ENCODE measurements at regions not wholly inside any gene's neighbourhood (a gene's known extent, or its start where the extent isn't known, plus 50 kb on each side); places are given as distances from the start of the nearest gene placed in this dataset.
"Not testable (repeated sequence)": the region's sequence is repeated elsewhere in the genome, so short reads cannot be mapped to it uniquely, and the experiment has no call there.

DNA sequence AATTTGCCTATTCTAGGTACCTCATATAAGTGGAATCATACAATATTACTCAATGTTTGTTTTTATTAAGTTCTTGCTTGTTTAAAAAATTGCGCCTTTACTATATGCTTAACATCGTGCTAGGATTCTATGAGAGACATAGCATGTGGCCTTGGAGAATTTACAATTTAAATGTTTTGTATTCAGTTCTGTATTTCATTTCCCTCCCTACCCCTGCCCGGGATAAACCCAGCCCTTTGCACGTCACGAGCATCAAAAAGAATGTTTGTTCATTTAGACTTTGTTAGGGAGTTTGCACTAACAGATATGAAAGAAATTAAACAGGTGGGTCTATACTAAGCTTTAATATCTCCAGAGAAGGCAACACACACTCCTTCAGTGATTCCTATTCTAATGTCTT lies 75.7 kb downstream of the C18orf54 start:
- DNase-seq = no peak

DNA sequence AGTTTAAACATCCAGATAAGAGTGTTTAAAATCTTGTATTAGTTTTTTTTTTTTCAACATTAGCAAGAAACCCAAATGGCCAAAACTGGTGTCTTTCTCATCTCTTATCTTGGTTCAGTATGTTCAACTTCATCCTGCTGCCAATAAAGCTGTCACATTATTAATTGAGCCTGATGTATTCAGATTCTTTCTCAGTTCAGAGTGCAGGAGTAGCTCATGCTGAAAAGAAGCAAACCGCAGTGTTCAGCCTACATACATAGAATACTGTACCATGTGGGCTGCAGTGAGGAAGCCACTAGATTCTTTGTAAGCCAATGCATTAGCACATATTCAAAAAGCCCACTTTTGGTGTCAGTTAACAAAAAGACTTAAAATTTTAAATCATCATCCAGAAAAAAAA lies 76.2 kb downstream of the C18orf54 start:
- no peak for DNase-seq

DNA sequence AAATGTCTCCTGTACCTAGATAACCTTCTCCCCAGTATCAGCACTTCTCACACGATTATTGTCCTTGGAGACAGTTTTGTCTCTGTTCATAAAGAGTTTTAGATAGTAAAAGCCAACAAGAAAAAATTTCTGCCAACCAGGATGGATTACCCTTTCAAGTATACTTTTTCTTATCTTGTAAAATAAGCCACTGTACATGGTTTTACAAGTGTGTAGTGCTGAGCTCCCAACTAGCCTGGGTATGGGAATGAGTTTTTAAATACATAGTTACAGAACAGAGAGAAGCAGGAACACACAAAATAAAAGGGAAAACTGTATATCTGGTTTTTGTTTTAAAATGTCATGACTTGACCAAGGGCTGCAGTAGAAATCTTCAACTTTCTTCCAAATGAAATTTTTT lies 76.7 kb downstream of the C18orf54 start:
- DNase-seq = no peak

DNA sequence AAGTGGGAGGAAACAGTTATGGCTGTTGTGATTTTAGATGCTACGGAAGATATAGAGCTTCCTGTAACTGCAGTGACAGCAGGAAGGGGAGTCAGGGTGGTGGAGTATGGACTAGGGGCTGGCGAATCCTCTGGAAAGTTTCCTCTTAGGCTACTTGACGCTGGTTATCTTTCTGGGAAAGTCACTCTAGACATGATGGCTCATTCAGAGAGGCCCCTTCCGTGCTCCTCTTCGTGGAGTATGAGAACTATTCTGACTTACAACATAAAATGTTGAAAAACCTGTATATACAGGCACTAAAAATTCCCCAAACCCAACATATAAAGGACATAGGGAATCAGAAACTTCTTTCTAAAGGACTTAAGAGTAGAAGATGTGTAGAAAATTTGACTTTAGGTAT lies 78.8 kb downstream of the C18orf54 start:
- no peak for DNase-seq

DNA sequence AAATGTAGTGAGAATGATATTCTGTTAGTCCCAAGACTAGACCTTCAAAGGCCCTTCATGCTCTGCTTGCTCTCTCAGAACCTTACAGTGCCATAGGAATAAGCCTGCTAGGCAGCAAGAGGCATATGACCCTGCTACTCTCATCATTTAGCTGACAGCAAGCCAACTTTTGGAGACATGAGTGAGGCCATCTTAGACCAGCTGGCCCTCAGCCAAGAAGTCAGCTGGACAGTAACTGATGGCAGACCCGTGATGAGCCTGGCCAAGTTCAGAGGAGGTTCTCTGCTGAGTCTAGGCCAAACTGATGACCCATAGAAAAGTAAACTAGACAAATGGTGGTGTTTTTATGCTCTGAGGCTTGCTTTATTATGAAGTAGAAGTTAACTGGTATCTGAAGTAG lies 82.6 kb downstream of the C18orf54 start:
- no peak for DNase-seq

DNA sequence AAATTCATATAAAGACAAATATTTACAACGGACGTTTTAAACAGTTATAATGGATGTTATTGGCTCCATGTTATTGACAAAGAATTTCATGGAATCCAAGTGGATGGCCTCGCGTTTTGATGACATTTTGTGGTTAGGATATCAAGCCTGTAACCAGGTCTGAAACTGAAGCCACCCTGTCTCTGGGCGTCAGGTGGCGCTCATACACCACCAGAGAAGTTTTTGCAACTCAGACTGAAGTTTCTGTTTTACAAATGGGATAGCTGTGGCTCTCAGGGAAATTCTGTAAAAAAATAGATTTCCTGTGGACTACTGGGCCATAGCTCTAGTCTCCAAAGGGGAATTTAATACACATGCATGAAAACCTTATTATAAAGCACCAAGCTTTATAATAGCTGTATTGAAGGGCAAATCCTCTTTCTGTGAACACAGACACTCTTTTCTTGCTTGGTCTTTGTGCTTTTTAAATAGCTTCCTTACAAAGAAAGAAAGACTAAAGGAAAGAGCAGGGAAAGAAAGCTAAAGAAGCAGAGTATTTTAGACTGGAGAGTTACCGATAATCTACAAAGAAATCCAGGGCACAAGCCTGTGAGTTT lies 86.7 kb downstream of the C18orf54 start:
- DNase-seq = peak in 1 of 2 donors; percentile 2

DNA sequence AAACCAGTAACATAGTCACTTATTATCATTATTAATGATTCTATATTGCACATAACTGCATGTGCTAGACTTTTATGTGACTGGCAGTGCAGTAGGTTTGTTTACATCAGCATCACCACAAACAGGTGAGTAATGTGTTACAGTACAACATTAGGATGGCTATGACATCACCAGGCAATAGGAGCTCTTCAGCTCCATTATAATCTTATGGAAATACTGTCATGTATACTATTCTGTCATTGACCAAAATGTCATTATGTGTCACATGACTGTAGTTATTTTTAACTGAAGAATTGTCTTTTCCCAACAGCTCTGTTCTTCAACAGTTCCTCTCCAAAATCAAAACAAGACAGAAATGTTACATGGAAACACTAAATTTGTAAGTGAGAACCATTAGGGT lies 96.3 kb downstream of the C18orf54 start:
- DNase-seq = no peak

DNA sequence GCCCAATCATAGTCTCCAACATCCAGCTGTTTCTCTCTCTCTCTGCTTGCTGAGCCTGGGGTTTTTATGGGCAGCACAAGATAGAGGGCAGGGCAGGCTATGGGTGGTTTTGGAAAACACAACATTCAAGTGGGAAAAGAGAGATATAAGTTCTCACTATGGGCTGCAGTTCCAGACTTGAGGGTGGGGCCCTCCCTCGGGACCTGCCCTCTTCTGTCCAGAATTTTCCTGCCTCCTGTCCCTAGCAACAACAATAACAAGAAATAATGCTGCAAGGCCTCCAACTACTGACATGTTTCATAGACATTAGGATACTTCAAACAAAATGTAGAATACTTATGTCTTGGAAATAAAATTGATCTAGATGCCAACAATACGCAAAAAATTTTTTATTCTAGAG lies 107.8 kb downstream of the C18orf54 start:
- no peak for DNase-seq

DNA sequence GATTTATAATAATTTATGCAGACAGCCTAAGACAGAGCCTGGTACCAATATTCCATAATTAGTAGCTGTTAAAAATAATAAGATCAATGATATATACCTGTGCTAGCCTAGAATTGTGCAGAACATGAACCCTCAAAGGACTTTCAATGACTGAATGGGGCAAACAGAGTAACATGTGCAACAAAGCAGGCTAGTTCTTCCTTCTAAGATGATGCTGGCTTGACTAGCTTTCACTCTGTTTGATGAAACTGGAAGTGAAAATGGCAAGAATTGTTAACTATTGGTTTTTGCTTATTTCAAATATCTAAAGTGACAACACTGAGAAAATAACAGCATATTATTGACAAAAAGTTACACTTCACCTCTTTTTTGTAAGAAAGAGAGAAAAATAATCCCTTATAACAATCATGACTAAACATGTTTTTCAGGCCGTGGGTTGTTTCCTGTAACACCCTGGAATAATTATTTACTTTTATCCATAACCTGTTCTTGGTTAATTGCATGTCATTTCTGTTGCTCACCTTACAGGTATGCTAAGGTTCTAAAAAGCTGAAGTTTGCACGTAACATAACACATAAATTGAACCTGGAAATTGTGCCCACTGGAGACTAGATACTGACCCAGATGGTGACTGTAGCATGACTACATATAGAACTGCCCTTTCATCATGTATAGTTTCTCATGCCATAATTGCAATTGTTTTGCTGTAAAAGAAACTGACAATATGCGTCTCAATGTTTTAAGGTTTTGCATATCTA lies 108.7 kb downstream of the C18orf54 start:
- no peak for DNase-seq

DNA sequence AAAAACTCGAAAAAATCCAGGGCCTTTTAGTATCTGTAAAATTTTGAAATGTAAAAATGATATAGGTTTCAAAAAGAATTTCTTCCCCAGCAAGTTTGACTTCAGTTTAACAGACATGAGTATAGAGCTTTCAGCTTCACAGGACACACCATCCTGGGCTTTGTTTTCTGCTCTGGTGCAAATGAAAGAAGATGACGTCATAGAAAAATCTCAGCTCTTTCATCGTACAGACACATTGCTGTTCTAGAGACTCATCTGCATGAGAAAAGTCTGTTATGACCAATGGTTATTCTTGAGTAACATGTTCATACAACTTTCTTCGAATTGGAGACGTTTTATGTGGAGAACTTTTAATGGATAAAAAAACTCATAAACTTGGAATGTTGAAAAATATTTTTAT lies 111.7 kb upstream of the DYNAP start:
- no peak for DNase-seq

DNA sequence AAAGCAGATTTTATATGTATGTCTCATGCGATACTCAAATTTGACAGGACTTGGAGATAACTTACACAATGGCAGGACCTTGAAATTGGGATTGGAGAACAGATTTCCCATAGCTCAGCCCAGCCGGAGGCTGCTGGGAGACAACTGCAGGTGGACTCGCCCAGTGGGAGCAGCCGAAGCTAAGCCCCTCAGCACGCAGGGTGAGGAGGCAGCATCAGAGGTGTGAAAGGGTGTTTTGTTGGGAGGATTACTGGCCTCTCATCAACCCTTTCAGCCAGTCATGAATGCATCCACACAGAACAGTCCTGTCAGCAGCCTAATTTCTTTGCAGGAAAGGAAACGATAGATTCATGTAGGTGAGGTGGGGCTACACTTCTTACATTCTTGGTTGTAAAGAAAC lies 110.4 kb upstream of the DYNAP start:
- DNase-seq = no peak

DNA sequence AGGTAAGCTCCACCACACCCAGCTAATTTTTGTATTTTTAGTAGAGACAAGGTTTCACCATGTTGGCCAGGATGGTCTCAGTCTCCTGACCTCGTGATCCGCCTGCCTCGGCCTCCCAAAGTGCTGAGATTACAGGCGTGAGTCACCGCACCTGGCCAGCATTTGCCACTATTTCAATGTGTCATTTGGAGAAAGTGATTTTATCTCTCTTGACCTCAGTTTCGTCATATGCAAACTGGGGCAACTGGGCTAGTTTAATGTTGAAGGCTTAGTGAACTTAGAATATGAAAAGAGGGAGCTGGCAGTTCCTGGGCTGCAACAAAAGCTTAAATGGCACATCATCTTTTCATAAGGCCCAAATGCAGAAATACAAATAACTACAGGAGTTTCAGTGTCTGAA lies 88.6 kb upstream of the DYNAP start:
- not testable (repeated sequence) for DNase-seq

DNA sequence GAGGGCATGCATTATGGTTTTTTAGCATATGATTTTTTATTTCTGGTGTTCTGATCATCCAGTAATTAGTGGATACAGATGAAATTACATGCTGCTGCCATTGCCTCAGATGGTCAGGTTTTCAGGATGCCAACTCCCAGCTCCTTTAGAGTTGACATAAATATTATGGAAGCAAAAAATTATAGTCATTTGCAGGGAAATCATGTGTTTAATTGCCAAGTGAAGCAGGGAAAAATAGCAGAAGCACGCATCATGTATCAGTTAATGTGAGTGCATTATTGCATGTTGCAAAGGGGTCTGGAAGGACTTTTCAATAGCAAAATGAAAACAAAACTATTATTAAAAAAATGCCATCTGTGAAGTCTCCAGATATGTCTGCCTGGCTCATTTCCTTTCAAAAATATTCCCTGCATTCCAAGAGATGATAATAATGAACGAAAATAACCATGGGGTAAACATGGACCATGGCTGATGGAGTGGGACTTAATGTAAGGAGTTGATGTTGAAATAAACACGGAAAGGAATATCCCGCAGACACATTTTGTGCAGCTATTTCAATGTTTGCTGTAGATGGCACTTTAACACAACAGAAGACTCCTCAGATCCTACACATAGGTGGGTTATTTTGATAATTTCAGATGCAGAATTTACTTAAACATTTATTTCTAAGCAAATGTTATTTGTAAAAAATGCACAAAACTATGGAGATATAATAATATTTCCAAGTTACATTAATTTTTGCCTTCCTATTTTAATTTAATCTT lies 87.7 kb upstream of the DYNAP start:
- DNase-seq = no peak

DNA sequence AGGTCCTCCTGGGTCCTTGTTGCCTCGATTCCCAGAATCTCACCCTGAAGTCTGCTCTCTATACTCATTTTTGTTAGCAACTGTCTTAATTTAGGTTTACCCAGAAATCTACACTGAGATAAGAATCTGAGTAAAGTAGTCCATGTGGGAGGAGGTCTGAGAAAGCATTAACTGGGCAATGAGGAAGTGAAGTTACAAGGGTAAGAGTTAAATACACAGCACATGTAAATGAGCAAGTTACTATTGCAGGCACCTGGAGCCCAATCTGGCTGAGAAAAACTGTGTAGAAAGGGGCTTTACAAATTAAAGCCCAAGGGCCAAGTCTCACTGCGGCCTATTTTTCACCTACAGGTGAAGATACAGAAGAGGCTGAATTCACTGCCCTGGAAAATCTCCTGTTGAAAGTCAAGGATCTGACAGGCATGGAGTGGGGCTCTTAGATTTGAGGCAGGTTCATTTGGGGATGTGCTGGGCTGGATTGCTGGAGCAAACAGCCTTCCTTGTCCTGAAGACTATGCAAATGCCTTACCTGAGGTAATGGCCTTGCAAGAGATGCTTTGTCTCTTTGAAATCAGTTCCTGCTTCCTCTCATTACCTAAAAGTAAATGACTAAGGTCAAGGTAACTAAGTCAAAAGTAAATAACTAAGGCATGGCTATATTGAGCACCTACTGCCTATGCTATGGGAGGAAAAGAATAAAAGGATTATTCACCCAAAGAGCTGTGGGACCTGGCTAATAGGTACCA lies 84.4 kb upstream of the DYNAP start:
- no peak for DNase-seq

DNA sequence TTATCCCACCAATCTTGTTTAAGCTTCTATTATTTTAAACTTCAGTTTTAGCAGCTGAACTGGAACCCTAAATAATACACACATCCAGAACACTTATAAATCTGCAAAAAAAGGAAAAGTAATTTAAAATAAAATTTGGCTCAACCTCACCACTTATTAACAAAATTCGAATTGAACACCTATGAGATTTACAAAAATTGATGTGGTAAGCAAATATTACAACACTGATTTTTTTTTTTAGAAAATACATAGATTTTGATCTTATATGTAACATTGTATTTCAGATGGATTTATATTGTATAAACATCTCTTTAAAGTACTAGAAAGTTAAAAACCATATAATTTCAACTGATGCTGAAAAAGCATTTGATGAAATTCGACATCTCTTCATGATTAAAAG lies 81.3 kb upstream of the DYNAP start:
- DNase-seq = no peak

DNA sequence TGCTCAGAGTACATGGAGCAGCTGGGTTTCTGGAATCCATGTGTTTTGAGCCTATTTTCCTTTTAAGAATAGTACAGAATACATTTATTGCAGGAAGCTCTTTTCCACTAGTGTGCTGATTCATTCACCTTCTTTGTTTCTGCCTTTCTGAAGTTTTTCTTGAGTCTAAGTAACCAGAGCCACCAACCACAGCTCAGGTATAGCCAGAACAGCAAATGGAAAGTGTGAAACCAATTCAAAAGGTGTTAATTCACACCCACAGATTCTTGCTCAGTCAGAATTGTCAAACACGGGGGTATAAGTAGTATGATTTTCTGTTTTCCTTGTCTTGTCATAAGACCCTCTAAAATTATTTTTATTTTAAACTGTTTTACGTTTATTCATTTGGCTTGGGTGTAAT lies 75.9 kb upstream of the DYNAP start:
- no peak for DNase-seq

DNA sequence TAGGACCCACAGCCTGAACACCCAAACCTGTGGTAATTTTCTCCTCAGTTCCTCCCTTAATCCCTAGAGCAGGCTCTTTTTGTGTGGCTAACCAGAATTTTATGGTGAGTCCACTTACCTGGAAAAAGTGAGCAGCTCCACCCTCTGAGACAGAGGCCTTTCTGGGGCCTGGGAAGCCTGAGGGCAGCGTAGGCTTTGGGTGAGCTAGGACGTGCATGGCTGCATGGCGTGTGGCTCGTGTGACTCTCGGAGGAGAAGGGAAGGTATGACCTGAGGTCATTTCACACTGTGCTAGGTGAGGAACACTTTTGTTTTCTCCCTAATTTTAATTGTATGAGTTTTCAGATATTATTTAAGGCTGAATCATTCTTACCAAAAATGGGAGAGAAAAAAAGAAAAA lies 73.5 kb upstream of the DYNAP start:
- no peak for DNase-seq

DNA sequence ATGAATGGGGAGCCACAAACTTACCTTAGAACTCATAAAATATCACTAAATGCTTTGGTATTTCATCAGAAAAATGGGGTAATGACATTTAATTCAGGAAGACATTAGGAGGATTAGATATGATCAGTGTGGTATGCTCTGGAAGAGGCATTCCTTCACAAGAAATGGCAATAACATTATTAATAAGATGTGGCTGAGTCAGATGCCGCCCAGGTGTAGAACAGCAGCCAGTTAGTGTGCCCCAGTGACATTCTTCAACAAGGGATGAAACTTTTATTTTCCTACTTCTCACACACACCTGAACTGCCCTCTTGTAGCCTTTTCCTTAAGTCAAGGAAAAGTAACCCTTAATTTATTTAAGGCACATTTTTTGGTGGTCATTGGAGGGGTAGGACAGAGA lies 69.2 kb upstream of the DYNAP start:
- DNase-seq = no peak

DNA sequence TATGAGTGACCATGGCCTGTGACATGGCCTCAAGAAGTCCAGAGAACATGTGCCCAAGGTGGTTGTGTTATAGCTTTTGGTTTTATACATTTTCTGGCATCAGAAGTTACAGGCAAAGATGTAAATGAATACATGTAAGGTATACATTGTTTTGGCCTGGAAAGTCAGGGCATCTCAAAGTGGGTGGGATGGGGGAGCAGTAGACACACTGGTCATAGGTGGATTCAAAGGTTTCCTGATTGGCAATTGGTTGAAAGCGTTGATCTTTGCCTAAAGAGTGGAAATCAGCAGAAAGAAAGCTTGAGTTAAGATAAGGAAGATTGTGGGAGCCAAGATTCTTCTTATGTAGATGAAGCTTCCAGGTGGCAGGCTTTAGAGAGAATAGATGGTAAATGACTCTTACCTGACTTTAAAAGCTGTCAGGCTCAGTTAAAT lies 62.1 kb upstream of the DYNAP start:
- no peak for DNase-seq

DNA sequence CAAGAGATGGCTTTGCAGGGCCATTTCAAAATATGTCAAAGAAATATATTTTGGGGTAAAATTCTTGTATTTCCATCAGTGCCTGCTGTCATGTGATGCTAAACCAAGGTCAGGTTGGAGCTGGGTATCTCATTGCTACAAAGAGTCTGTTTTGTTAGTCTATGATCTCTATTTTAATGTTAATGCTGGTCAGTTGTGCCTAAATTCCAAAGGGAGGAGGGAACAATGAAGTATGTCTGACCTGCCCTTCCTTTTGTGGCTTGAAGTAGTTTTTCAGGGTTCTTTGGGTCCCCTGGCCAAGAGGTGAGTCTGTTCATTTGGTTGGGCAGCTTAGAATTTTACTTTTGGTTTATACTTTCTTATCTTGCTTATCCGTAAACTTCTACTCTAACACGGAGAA lies 61.6 kb upstream of the DYNAP start:
- no peak for DNase-seq

DNA sequence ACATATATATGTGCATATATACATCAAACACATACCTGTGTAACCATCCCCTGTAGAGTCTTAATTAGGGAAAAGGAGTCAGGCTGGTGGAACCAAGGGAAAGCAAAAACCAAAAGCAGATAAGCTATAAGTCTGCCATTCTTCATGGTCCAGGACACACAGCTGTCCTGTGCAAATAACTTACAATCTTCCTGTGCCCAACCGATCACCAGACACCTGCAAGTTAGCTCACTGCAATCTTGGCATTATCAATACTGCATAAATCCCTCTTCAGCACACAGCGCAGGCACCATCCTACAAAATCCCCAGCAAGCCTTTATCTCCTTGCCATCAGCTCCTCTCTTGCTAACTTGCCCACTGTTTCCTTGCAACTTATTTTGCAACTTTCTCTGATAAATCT lies 60.8 kb upstream of the DYNAP start:
- no peak for DNase-seq

DNA sequence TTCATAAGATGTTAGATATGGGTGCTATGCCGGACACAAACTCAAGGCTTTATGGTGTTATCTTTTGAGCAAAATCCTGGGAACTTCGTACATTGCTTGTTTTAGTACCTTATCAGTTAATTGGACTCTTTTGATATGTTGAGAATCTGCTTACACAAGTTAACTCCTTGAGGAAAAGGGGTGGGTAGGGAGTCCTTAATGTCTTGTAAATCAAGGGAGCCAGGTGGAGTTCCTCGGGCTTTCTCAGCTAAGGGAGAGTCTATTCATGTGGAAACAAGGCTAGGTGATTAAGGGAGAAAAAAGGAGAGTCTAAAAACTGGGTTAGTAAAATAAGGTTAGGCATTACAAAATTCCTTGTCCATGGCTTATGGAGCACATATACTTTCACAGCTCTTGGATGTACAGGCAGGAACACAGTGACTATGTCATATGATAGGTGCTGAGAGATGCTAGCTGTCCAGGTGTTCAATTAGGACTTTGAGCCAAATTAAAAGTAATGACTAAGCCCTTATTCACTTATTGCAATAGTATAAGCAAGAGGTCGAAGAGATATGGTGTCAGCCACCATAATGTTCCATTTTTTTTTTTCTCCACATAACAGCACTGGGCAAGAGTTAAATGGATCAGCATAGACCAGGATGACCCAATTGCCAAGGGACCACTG lies 59.5 kb upstream of the DYNAP start:
- DNase-seq = no peak

DNA sequence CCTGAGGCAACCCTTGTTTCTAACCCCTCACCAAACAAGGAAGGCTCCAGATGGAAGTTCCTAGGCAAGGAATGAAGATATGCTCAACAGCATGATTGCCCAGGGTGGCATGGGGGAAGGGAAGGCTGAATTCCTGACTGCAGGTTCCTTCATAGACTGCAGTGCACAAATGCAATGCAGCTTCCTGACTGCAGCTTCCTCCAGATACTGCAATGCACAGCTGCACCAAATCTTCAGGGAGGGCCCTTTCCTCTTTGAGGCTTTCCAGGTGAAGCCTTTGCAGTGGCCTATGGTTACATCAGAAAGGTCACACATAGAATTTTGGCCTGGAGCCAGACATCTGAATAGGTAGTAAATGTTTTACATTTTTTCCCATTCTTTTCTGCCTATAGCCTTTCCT lies 58.8 kb upstream of the DYNAP start:
- no peak for DNase-seq

Measured in CD4-positive, alpha-beta T cell treated with Interleukin-1 beta for 1 hour (primary cell).